Kidney (tissue), 13 donors: ENCODE measurements at regions not wholly inside any gene's neighbourhood (a gene's known extent, or its start where the extent isn't known, plus 50 kb on each side); places are given as distances from the start of the nearest gene placed in this dataset.

Source experiments
- DNase-seq, 5 donors: peaks; one replicate each; pipeline ENCODE4 v3.0.0-alpha.2; 2013 to 2020
- FAIRE-seq: peaks from 2 replicates; lab custom pipeline; 2012; peaks lifted over from hg19 to GRCh38; lab: Jason Lieb, UNC
- H3K27ac ChIP-seq, 2 donors: one replicate each; pipeline ENCODE4 v1.7.0; 2013; ENCODE audit warnings: low read depth in 2 of 2, low read length in 2 of 2, inconsistent platforms in 1 of 2
- H3K27me3 ChIP-seq: one replicate; pipeline ENCODE4 v1.7.1; 2013; ENCODE audit warnings: low read length, inconsistent platforms; ENCODE audit not compliant: control insufficient read depth, insufficient read depth
- H3K36me3 ChIP-seq, 3 donors: one replicate each; pipeline versions ENCODE4 v1.7.0 to v1.7.1; 2013; ENCODE audit warnings: low read length in 3 of 3, control low read depth in 1 of 3, inconsistent platforms in 1 of 3; ENCODE audit not compliant: insufficient read depth in 3 of 3, control insufficient read depth in 2 of 3
- H3K4me1 ChIP-seq, 3 donors: one replicate each; pipeline versions ENCODE4 v1.7.0 to v1.7.1; 2013; ENCODE audit warnings: low read length in 3 of 3, inconsistent platforms in 1 of 3, low read depth in 1 of 3; ENCODE audit not compliant: control insufficient read depth in 2 of 3, insufficient read depth in 2 of 3
- H3K4me3 ChIP-seq, 3 donors: one replicate each; pipeline versions ENCODE4 v1.7.0 to v1.8.1; 2013; ENCODE audit warnings: low read length in 3 of 3, control low read depth in 1 of 3, inconsistent platforms in 1 of 3
- H3K9ac ChIP-seq, 3 donors: one replicate each; pipeline versions ENCODE4 v1.7.0 to v1.7.1; 2013; ENCODE audit warnings: low read length in 3 of 3, control low read depth in 1 of 3, inconsistent platforms in 1 of 3
- H3K9me3 ChIP-seq, 3 donors: one replicate each; pipeline versions ENCODE4 v1.7.0 to v1.7.1; 2013; ENCODE audit warnings: low read length in 3 of 3, control low read depth in 1 of 3, inconsistent platforms in 1 of 3; ENCODE audit not compliant: control insufficient read depth in 2 of 3, insufficient read depth in 1 of 3
- intact Hi-C: fragments of 100-400 bp; cut with DNase I; formaldehyde crosslinking; loops from one replicate; pipeline ENCODE4 v1.11.1; 2022
- TF ChIP-seq, protein P1 (sequence below): IDR thresholded peaks from 3 replicates; pipeline ENCODE4 v1.5.1; 2012; ENCODE audit warnings: mild to moderate bottlenecking, moderate library complexity, borderline replicate concordance; ENCODE audit not compliant: insufficient read depth; ENCODE audit errors: extremely low read depth
- donor health status: control.
- donor health status: control.
- donor health status: control.
- donor health status: control.
- donor health status: control.
- donor health status: DM: yes; HTN: yes; CAD: no.
- donor health status: Normal renal cell carcinoma (clear cell type).

DNA sequence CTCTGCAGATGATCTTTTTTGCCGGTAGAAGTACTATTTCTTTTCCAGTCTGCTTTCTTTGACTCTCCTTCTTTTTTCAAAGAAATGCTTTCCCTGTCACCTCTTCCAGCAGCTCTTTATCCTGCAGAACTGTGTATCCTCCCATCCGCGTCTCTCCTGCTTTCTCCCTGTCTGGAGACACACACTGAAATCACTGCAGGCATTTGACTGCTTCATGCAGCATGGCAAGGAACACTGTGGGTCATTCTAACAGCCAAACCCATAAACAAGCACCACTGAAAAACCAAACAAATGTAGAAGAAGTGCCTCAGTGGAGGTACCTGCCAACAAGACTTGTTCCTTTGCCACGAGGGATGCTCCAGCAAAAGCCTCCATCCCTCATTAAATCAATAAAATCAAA is 403.7 kb upstream of the CITED2 start:
- Histone ChIP-seq H3K27ac (no peak overlapping the region), H3K4me3 (no peak overlapping the region), H3K9me3 (no peaks in the 10 kb centered on the region), H3K27me3 (no peaks in the 10 kb centered on the region), H3K9ac (no peak overlapping the region), H3K36me3 (no peaks in the 10 kb centered on the region), H3K4me1 (peaks cover 2 to 5% (median 2%) of the 10 kb centered on the region in 3 donors)
- TF ChIP-seq, protein P1, sequence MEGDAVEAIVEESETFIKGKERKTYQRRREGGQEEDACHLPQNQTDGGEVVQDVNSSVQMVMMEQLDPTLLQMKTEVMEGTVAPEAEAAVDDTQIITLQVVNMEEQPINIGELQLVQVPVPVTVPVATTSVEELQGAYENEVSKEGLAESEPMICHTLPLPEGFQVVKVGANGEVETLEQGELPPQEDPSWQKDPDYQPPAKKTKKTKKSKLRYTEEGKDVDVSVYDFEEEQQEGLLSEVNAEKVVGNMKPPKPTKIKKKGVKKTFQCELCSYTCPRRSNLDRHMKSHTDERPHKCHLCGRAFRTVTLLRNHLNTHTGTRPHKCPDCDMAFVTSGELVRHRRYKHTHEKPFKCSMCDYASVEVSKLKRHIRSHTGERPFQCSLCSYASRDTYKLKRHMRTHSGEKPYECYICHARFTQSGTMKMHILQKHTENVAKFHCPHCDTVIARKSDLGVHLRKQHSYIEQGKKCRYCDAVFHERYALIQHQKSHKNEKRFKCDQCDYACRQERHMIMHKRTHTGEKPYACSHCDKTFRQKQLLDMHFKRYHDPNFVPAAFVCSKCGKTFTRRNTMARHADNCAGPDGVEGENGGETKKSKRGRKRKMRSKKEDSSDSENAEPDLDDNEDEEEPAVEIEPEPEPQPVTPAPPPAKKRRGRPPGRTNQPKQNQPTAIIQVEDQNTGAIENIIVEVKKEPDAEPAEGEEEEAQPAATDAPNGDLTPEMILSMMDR: no peak
- intact Hi-C loops: no loop called here
- FAIRE-seq (no peak), DNase-seq (no peak)

DNA sequence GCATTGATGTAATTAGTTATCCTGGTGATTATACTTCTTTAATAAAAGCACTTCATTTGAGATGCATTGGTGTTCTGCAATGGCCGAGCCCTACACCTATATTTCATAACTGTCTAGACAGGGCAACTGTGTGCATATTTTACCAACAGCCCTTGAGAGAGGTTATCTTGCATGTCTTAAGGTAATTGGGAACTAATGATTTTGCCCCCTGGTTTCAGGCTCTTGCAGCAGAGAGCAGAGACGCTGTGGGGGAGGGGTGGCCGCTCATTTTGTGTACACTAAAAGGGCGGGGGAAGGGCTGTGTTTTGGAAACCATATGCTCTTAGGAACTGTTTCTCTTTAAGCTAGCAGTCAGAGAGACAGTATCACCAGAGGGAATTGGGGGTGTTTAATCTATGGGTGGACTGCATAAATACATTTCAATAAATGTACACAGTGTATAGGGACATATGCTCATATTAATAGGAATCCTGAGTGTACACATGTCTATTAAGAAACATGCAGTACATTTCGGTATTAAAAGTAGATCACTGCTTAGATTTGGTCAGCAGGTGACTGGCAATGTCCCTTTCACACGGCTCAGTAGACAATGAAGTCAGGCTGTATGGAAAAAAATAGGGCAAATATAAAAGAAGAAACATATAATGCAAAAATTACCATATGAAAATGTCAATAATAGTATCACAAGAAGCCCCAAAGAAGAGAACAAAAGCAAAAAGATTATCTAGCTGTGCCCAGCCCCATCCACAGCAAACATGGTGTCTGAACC is 402.9 kb upstream of the CITED2 start:
- Histone ChIP-seq H3K27ac (no peak overlapping the region), H3K4me1 (peaks cover 2 to 5% (median 2%) of the 10 kb centered on the region in 3 donors), H3K36me3 (no peaks in the 10 kb centered on the region), H3K9ac (no peak overlapping the region), H3K9me3 (no peaks in the 10 kb centered on the region), H3K4me3 (no peak overlapping the region), H3K27me3 (no peaks in the 10 kb centered on the region)
- DNase-seq (peak in 3 of 5 donors; percentile 44 to 53 (median 49)), FAIRE-seq (no peak)
- intact Hi-C loops: no loop called here
- TF ChIP-seq, protein P1: no peak

DNA sequence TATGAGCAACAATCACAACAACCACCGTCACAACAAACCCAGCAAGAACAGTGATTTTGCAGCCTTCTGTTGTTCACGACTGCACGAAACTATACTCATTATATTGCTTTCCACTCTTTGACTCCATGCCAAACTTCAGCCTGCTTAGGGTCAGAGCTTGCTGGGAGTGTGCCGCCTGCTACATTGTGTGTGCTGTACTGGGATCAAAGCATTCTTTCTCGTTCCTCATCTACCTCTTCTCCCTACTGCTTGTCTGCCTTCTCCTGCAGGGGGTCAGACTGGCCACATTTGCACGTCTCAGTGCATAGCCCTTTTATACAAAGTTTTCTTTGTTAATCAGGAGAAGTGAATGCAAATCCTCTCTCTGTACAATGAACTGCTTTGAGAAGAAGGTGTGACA is 401.6 kb upstream of the CITED2 start:
- peak in 3 of 5 donors; percentile 40 to 78 (median 61) for DNase-seq
- TF ChIP-seq, protein P1: no peak
- H3K9me3 ChIP-seq: no peaks in the 10 kb centered on the region

More for the DNA sequence above, 401.6 kb upstream of the CITED2 start:
- intact Hi-C loops: no loop called here
- Histone ChIP-seq H3K27me3 (no peaks in the 10 kb centered on the region), H3K36me3 (no peaks in the 10 kb centered on the region), H3K27ac (no peak overlapping the region), H3K4me3 (no peak overlapping the region), H3K9ac (no peak overlapping the region), H3K4me1 (peaks cover 2 to 5% (median 2%) of the 10 kb centered on the region in 3 donors)
- no peak for FAIRE-seq
